Activated T-cell treated with anti-CD3 and anti-CD28 coated beads for 24 hours (primary cell): ENCODE measurements at regions not wholly inside any gene's neighbourhood (a gene's known extent, or its start where the extent isn't known, plus 50 kb on each side); places are given as distances from the start of the nearest gene placed in this dataset.

Experiments
- DNase-seq: peaks from one replicate; pipeline ENCODE4 v3.0.0-alpha.2; 2020; ENCODE audit warnings: low read depth

DNA sequence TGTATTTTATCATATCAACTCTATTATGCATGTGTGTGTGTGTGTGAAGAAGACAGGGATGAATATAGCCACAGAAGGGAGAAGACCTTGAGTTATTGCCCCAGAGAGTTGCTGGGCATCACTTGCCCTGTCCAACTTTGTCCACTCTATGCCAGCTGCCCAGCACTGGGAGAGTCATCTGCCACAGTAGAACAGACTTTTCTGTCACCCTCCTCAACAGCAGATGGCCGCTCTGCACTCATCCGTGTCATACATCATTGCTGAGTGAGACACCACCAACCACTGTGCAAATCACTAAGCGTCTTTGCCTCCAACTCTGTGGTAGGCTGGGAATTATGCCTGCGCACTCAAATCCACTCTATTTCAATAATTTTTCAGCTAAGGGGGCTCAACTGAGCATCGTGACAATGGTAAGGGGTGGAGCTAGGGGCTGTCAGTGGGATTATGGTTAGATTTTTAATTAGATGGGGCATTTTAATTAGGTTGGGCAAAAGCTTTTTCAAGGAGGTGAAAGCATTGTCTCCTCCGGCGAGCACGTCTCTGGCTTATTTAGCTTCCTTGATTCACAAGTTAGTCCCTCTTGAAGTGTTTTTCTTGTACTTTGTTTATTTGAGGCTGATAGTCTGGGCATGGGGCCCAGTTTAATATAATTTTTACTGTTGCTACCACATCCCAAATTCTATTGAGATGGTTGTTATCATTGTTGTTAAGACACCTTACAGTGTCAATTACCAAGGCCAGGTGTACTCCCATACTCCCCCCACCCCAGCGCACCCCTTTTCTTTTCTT lies 100.1 kb upstream of the KLF3 start:
- DNase-seq = no peak

DNA sequence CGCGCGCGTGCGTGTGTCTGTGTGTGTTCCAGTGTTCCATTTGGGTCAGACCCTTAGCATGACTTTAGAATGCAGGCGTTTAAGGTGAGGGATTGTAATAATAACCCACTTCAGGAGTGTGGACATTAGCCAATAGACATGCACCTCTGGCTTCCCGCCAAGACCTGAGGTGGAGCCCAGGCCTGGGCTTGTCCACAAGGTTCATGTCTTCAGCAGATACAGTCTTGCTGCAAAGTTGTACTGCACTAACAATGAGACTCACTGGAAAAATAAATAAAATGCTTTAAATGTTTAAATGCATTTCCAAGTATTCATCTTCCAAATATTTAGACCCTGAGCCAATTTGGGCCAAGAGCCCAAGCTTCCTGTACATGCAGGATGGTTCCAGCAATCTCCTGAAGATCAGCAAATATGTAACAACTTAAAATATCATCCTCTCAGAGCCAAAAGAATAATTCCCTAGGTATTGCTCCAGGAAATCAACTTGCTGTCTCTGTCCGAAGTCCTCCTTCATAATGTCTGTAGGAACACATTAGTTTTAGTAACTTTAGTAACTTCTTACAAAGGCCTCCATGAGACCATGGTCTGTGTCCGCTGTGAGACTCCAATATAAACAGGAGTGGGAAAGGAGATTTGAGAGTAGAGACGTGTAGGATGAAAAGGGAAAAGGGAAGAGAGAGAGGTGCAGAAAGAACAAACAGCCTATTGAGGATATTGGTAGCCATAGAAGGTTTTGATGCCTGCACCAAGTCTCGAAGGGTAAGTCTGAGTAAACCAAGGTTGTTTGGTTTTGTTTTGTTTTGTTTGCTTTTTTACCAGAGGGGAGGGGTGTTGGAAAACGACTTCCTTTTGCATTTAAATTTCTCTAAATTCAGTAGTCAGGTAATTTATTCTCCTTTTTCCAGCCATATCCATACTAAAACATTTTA lies 98.5 kb upstream of the KLF3 start:
- no peak for DNase-seq

DNA sequence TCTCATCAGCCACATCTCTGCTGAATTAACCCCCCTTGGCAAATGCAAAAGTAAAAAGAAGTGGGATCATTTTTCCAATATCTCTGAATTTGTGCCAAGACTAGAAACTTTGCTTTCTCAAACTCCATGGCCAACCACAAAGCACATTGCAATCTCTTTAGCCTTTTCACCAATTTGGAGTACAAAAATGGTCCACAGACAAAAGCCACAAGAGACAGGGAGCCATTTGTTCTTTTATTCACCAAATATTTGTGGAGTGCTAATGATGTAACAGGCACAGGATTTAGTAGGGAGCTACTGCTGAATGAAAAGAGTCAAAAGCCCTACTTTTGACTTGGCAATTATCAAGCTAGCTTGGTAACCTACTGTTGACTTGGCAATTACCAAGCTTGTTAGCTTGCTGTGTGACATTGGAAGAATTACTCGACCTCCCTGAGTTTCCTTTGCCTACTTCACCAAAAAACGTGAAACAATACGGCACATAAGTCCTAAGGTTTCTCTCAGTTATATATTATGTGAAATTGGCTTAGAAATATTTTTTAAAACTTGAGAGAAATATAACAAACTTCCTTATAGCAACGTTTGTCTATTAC lies 97.1 kb upstream of the KLF3 start:
- DNase-seq = no peak

DNA sequence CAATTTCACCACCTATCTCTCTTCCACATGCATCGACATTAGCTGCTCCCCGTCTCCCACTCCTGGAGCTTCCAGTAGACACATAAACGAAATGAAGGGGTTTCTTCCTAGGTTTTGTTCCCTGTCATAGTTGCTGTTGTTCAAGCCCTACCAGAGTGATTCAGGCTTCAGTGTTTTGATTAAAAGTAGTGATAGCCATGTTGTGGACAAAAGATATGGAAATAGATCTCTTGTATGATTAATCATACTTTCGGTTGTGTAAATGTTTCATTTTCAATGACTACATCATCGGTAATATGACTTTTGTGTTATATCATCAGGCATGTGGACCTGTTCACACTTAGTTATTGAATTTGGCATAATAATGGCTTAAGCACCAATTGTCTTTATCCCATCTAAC lies 96.5 kb upstream of the KLF3 start:
- DNase-seq = no peak

DNA sequence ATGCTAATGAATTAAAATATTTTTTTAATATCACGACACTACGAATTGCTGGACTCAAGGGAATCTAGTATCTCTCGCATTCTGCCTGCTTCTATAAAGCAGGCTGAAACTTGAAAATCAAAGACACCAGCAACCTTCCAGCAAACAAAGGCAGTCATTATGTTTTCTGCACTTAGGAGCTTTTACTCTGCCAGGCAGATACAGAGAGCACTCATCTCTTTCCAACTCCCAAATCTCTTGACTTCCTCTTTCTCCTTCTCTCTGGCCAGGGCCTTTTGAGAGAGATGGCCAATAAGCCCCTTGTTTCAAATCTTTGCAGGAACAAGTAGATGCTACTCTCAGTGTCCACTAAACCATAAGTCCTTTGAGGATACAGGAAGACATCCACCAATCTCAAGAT lies 95.2 kb upstream of the KLF3 start:
- no peak for DNase-seq

DNA sequence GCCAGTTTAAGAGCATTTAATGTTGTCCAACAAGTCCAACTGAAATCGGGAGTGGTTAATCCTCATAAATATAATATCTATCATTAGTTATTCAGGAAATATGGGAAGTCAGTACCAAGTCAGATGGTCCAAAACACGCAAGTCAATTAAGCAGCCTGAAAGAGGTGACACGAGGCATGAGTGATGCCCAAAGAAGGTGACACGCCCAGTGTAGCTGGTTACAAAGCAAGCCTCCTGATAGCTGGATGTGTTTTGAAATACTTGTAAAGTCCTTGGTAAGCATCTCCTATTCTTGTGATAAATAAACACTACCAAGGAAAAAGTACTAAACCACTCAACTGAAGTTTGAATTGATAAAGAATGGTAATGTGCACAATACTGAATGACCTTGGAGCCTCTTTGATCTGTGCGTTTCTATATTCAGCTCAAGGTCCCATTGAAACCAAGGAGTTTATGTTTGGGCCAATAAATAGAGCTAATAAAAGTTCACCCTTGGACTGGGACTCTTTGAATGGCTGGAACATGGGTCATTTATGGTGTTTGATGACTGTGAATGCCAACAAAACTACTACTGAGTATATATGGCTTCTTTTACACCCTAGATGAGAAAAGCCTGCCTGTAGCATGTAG lies 93.2 kb upstream of the KLF3 start:
- DNase-seq = no peak

DNA sequence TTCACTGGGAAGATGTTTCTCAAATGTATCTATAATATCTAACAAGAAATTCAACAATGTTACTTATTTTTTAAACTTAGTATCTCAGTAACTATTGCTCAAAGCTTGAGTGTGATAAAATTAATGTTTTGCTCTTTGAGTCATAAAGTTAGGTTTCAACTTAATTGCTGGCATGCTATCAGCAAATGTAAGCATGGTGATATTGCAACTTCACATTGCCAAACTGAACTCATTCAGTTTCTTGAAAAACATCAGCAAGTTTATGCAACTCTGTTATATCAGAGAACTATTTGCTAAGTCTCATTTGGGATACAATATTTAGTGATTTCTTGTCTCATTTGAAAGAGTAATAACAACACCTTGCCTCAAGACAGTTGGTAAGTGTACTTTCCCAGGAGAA lies 91.2 kb upstream of the KLF3 start:
- no peak for DNase-seq

DNA sequence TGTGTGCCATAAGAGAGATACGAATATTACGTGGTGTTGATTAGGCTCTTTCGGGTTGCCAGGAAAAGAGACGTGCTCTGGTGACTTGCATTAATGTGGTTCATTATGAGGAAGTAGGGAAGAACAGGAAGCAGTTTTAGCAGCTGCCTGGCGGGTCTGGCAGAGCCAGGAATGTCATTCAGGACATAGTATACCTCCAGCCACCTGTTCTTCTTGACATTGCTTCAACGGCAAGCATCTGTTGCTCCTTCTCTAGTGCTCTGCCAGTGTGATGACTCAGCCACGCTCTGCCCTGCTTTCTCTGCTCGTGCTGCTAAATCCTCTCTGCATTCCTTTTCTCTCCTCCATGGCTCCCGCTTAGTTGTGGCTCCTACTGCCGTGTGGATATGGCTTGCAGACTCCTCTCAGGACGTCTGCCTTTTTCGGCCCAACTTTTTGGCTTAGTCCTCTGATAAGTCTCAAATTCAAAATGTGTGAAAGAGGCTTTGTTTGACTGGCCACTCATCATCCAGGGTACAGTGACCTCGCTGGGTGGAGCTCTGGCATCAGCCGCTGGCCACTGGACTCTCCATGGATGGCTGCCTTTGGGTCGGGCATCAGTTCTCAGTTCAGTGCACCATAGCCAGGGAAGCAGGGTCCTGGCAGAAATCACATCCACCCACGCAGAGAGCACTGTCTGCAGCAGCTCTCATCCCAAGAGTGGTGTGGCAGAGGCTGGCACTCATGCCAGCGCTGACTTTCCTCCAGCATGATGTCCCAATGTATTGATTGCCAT lies 89.3 kb upstream of the KLF3 start:
- no peak for DNase-seq

DNA sequence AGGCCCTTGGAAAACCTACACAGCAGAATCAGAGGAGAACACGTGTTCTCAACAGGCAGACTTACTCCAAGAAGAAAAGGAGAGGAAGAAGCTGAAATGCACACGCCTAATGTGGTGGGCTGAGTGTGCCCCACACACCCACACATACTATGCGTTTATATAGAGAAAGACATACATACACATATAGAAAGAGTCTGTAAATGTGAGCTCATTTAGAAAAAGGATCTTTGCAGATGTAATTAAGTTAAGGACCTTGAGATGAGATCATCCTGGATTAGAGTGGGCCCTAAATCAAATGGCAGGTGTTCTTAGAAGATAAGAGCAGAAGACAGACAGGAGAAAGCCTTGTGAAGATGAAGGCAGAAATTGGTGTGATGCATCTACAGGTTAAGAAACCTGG lies 87.2 kb upstream of the KLF3 start:
- no peak for DNase-seq

DNA sequence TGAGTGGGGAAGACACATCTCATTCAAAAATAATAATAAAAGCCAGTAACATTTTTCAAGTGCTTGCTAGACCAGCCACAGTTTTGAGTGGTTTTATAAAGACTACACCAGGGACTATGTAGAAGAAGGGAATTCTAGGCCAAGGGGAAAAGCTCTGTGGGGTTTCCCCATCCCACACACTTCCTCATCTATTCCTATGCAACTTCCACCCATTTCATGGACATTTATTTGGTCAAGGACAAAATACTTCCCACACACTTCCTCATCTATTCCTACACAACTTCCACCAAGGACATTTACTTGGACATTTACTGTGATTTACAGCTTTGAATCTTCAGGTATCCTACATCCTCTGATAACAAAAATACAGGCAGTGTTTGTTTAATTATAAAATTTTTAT lies 86.5 kb upstream of the KLF3 start:
- DNase-seq = no peak

DNA sequence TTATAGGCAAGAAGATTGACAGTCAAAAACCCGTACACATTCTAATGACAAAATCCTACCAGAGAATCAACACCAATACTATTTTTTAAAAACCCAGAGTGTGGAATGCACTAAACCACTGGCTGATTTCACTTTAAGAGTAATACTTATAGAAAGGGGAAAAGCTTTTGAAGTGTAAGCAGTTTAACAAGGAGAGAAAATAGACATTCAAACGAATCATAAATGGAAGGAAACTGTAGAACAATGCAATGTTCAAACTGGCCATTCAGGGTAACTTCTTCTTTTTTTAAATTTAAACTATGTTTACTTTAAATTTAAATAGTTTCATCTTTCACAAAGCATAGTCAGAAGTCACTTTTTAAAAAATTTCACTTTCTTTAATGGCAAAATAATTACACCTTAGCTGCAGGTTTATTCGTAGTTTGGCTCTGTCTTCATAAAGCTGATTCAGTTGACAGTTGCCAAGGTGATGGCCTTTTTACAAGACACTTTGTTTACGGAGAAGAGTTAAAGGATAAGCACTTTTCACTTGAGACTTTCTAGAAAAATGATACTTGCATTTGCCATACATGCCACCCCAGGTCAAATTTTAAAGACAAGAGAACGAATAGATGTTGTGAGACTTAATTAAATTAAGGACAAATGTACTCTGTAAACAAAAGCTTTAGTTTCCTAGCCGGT lies 82.4 kb upstream of the KLF3 start:
- no peak for DNase-seq

DNA sequence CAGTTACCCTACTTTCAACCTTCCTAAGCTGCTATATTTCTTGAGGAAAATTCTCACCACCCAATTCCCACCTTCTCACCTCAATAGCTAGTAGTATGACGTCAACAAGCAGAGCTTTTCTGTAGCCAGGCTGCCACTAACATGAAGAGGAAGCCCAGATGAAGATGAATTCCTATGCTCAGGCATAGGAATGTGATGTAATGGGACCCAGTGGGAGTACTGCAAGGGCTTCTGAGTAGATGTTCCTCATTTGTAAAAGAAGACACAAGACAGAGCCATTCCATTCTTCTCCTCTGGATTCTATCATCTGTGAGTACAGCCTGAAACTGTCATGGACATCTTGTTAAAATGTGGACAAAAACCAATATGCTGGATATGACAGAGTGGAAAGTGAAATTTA lies 81.6 kb upstream of the KLF3 start:
- no peak for DNase-seq

DNA sequence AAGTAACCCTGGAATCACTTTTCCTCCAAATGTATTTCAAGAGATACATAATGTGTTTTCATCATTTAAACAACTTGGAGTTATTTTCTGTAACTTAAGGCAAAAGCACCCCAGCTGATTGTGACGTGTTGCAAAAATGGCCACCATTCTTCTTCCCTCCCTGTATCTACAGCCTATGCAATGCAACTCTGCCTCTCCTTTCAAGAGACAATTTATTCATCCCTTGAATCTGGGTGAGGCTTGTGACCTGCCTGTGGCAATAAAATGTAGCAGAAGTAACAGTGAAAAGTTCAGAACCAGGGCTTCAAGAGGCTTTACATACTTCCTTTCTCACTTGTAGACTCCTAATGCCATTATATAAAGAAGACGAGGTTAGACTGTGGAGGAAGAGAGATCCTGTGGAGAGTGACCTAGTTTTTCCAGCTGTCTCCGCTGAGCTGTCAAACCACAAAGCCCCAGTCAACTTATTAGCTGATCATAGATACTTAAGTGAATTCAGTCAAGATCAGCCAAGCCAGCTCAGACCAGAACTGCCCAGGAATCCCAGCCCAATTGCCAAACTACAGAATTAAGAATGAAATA lies 81.0 kb upstream of the KLF3 start:
- no peak for DNase-seq

DNA sequence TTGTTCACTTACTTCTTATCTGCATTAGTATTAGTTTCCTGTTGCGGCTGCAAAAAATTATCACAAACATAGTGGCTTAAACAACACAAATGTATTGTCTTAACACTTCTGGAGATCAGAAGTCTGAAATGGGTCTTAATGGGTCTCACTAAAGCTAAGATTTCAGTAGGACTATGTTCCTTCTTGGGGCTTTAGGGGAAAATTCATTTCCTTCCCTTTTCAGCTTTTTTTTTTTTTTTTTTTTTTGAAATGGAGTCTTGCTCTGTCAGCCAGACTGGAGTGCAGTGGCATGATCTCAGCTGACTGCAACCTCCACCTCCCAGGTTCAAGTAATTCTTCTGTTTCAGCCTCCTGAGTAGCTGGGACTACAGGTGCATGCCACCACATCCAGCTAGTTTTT lies 78.1 kb upstream of the KLF3 start:
- no peak for DNase-seq

DNA sequence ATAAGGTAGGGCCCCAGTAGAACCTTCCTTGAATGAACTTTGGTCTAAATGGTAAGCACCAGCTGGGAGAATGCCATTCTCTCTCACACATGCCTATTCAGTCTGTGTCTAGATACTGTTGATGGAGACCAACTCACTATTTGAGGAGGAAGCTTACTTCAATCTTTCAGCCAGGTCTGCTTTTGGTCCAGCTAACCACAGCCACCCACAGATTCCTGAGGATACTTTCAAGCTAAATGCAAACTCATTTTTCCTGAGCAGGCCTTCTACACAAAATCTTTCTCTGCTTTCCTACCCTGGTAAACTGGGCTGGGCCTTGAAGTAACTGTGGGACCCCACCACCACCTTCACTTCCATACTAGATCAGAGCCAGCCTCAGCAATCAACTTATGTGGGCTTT lies 76.9 kb upstream of the KLF3 start:
- no peak for DNase-seq

DNA sequence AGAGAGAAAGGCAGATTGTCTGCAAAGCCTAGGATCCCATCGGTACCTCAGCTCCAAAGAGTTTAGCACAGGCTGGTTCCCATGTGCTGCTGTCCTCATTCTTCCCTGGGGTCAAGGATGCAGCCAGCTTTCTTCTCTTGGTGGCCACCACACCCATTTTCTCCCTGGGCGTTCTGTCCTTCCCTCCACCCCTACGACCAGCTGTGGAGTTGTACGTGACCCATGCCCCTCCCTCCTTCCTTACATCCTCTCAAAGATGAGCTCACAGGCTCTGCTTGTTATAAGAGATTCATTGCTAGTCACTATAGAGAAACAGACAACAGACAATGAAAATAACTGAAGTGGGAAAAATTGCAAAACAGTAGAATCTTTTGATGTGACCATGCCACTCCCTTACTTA lies 74.0 kb upstream of the KLF3 start:
- DNase-seq = no peak

DNA sequence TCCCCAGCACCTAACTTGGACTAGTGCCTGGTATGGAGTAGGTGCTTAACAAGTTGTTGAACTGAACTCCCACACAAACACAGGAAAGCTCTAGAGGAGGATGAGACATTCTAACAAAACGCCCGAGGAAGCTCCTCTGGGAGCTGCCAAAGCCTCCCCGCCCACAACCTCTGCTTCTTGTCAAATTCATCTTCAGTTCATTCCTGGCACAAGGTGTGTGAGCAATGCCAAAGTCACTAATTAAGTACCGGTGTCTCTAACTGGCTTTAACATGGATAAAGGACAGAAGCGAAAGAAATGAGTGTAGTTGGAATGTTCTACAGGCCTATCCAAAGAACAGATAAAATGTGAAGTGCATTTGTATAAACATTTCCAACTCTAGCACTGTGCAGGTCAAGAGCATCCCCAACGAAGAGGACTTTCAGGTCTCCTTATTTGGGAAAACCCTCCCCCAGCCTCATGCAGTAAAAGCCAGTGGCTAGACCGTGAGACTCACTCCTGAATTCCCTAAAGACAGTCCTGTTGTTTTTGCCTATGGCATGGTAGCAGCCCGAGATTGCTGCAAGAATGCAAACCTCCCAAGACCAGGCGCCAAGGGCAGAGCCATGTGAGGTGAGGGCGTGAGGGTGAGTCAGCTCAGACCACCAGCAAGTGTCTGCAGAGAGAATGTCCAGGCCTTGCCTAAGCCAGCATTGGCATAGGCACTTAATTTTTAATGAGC lies 72.2 kb upstream of the KLF3 start:
- no peak for DNase-seq

DNA sequence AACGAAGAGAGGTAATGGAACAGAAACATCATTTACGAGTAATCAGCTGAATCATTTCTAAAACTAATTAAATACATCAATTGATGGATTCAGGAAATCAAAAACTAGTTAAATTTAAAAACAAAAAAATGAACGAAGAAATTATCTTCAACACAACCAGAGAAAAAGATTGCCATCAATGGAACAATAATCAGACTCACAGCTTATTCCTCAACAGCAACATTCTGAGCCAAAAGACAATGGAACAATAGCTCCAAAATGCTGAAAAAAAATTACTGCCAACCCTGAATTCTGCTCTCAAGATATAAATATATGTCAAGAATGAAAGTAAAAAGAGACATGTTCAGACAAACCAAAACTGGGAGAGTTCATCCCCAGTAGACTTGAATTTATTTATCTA lies 65.5 kb upstream of the KLF3 start:
- no peak for DNase-seq

DNA sequence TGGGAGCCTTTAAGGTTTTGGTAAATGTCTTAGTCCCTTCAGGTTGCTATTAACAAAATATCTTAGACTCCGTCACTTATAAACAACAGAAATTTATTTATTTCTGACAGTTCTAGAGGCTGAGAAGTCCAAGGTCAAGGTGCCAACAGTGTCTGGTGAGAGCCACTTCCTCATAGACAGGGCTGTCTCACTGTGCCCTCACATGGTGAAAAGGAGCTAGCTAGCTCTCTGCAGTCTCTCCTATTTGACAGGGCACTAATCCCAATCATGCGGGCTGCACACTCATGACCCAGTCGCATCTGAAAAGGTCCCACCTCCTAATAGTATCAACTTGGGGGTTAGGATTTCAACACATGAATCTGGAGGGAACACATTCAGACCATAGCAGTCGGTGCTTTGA lies 63.4 kb upstream of the KLF3 start:
- no peak for DNase-seq

DNA sequence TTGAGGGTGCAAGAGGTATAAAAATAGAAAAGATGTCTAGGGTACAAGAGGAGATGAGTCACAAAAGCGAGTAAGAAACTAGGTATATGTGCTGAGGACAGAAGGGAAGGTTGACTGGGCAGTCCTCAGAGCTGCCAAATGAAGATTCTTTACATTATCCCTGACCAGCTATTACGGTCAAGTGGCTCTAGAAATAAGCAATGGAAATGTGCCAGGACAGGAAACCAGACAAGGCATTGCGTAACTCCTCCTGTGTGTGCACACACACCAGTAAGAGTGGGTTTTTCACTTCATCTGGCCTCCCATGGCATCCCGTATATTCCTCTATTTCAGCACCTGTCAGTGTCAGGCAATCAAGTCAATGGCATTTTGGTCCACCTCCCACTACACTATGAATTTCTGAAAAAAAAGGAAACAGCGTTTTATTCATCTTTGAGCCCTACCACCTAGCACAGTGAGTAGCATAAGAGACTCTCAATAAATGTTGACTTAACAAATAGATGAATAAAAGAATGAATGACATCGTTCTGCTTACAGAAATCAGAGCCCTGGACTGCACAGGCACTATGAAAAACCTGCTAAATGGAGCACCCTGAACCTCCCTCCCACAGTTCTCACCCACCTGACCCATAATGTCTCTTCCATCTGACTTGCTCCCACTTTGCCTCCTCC lies 62.6 kb upstream of the KLF3 start:
- no peak for DNase-seq
